ENCODE measurements at regions not wholly inside any gene's neighbourhood (a gene's known extent, or its start where the extent isn't known, plus 50 kb on each side); places are given as distances from the start of the nearest gene placed in this dataset.
"Not testable (repeated sequence)": the region's sequence is repeated elsewhere in the genome, so short reads cannot be mapped to it uniquely, and the experiment has no call there.

DNA sequence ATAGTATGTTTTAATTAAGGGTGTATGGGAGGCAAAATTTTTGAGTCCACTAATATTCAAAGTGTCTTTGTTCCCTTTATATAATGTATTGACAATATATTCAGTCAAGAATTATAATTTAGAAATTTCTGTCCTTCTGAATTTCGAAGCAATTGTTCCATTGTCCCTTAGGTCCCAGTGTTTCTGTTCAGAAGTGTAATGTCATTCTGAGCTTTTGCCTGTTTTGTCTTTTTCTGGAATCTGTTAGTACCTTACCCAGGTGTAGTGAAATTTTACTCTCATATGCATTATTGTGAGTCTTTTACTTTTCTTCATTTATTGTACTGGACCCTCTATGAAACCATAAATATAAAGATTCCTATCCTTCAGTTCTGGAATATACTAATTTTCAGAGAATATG, 505.7 kb upstream of the KIF2B start:
- DNase-seq = no peak

DNA sequence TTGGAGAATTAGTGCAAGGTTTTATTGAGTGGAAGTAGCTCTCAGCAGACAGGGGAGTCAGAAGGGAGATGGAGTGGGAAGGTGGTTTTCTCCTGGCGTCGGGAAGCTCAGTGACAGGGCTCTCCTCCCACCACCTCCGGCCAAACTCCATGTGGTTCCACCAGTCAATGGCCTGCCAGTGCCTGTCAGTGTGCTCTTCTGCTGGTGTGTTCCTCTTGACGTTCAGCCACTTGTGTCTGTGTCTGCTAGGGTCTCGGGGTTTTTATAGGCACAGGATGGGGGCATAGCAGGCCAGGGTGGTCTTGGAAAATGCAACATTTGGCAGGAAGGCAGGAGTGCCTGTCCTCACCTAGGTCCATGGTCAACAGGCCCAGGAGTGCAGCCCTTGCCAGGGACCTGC, 506.7 kb upstream of the KIF2B start:
- DNase-seq = no peak

DNA sequence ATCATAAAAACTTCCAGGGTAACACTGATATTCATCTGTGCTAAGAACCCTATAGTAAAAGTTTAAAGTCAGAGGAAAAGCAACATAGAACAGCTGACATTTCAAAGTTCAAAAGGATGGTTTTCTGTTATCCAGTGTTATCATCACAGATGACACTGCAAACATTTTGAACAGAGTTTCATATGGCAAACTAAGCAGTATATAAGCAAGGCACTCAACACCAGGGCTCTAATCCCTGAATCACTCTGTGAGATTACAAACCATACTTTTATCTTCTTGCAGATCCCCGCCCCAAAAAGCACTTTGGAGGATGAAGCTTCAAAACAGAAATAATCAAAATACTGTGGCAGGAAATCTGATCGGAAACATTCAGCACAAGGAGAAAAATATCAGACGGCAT, 508.2 kb upstream of the KIF2B start:
- DNase-seq = no peak

DNA sequence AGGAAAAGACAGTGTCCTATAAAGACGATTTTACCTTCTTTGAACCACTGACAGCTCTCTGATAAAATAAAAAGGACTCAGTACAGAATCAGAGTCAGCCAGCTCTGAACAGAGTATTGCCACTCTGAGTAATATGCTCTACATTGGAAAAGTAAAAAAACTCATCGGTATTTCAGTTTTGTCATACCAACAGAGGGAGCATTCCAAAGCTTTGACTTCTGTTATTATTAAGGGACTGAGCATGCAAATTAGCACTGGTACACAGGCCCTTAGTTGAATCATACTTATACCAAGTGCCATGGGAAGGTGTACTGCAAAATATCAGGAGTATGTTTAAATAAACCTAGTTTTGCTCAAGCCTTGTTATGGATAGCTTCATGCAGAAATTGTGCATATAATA, 509.0 kb upstream of the KIF2B start:
- DNase-seq = no peak

DNA sequence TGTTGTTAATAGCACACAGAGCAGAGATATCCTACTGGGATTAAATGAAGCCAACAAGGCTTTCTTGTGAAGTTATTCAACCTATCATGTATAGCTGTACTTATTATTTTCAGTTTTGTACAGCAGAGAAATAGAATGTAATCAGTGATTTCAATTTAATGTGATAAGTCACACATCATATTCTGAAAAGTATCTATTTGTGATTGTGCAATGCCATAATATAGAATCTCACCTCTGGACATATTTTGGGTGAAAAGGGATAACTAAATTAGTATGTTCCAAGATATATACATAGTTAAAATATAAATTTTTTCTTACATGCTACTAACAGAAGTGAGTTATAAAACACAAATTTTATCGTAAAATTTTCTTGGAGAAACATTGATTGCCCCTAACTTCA, 544.3 kb upstream of the KIF2B start:
- no peak for DNase-seq

DNA sequence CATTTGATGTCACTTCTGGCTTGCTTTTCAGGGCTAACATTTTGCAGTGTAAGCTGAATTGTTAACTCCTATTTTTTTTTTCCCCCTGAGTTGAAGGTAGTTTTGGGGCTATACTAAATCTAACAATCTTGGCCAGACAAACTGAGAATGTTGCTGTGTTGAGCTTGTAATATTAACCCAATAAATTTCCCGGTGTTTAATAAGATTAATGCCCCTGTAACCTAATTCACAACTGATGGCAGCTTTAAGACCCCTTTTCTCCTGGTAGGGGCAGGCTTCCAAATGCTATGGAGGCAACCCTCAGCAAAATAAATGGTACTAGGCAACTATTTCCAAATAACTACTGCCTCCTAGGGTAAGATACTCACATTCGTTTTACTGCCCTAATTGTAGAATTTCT, 549.6 kb upstream of the KIF2B start:
- no peak for DNase-seq

DNA sequence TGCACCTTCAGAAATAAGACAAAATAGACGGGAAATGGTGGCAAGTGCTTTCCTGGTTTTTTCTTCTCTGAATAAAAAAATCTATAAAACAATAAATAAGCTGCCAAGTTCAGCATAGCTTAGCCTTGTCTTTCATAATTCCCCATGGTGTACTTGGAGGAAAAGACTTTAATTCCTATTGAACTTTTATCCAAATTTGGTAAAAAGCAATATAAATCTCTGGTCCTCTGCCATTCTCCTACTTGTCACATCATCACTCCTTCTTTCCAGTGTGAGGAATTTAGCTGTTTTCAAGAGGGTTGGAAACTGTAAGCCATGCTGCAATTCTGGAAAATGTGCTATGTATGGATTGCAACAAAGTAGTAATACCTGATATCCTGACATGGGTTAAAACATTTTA, 551.8 kb upstream of the KIF2B start:
- DNase-seq = no peak

DNA sequence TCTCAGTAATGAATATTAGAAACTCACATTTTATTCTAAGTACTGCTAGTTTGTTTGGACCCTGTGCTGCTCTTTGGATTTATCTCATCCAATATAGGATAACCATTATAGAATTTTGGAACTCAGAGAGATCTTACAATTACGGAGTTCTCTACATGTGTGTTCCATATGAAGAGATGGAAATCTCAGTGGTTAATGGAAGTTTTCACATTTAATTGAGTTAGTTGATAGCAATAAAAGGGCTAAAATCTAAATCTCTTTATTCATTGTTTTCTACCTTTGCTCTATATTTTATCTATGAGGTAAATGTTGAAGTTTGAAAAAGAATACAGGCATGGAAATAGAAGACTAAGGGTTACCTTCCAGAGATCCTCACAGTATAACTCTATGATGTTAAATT, 558.0 kb upstream of the KIF2B start:
- no peak for DNase-seq

DNA sequence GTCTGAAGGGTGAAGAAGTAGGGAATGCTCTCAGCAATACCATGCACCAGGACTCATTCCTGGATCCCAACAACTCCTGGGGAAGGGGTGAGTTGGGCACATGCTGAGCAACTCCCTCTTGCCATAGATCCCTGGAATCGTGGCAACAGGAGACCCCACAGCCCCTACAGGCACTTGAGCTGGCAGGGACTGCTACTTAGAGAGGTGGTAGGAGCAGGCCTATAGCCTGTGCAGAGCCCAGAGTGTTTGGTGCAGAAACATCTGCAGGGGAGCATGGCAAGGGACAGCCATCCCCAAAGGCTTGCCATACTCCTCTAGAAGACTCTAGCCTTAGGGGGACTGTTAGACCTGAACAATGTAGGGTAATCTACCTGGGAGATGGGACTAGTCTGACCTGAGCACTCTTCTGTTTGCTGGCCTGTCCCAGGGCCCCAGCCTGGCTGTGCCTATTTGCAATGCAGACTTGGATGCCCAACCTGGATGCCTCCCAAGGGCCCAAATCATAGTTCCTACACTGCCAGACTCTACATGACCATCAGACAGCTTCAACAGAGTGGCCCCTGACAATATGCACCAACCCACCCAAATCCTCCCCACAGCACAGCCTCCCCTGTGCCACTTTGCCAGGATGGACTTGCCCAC, 568.6 kb upstream of the KIF2B start:
- no peak for DNase-seq

DNA sequence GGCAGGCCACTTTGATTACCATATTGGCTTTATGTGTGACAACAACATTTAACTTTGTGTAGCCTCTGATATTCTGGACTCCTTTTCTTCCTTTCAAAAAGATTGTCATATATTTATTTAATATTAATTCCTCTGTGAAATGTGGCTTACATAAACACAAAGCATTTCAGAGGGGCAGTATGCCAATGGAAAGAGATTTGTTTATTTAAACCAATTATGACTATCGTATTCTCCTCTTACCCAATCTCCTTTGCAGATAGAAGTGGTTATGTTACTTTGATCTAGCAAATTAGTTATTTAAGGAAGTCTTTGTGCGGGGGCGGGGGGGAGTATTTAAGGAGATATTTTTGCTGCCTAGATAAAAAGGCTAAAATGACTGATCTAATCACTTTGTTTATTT, 573.7 kb upstream of the KIF2B start:
- no peak for DNase-seq

DNA sequence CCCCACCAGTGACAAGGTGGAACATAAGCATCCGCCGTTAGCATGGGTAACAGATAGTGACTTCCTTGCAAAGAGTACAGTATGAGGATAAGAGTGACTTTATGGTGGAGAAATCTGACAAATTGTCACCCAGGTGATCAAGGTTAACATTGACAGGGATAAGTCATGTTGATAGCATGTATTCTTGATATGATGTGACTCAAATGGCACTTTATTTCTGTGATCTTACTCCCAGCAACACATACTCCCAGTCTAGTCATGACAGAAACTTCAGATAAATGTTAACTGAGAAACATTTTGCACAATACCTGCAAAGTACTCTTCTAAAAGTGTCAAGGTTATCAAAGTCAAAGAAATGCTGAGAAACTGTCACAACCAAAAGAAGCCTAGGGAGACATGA, 588.6 kb upstream of the KIF2B start:
- DNase-seq = no peak

DNA sequence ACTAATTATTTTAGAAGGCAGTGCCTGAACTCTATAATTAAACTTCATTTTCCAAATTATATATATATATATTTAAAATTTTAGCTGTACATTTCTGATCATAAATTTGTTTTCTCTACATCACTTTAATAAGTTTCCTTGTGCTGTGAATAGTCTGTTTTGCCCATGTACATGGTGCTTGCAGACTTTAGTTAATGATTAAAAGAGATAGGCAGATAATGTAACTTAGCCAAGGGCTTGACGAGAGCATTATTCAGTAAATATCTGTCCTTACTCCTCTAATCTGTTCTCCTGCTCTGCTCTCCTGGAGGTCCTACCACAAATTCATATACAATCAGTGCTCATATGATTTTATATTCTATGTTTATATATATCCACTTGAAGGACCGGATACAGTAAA, 595.2 kb upstream of the KIF2B start:
- no peak for DNase-seq

DNA sequence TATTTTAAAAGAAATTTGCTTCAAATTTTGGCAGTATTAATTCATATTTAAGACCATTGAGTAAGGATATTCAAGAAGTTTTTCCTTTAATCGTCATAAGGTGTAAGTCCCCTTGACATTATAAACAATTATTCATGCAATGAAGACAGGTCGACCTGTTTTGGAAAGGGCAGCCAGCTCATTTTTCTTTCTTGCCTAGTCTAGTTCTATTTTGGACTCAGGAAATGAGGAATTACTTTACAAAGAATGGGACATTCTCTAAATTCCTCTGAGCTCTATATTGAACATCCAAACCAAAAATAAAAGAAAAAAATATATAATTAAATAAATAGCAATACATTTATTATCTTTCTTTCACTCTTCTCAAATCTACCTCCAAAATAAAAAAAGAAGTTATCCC, 595.6 kb upstream of the KIF2B start:
- DNase-seq = no peak

DNA sequence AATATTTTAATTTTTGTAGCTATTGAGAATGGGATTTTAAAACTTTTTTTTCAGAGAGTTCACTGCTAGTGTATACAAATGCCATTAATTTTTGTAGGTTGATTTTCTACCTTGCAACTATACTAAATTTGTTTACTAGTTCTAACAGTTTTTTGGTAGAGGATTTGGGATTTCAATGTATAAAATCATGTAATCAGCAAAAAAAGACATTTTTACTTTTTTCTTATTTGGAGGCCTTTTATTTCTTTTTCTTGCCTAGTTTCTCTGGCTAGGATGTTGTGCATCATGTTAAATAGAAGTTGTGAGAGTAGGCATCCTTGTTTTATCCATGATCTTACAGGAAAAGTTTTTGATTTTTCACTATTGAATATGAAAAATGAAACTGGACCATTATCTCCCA, 602.9 kb upstream of the KIF2B start:
- no peak for DNase-seq

DNA sequence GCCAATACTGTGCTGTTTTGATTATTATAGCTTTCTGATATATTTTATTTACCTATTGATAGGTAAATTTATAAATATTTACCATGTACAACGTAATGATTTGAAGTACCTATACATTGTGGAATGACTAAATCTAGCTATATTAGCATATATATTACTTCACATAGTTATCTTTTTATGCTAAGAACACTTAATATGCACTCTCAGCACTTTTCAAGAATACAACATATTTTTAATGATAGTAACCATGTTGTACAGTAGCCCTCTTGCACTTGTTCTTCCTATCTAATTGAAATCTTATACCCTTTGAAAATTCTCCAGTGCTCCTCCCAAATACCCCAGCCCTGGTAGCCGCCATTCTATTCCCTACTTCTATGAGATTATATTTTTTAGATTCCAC, 604.0 kb upstream of the KIF2B start:
- no peak for DNase-seq

DNA sequence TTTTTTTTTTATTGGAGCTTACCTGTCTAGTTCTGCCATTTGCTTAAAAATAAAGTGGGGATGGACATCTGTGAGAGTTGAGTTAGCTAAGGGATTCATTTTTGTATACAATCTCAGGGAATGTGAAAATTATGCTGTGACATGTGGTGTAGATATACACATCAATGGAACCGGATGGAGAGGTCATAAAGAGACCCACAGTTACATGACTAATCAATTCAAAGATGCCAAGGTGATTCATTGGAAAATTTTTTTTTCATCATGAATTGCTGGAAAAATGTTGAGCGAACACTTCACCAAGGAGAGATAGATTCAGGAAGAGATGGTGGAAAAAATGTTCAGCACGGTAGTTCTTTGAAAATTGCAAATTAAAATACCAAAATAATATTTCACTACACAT, 605.4 kb upstream of the KIF2B start:
- no peak for DNase-seq

DNA sequence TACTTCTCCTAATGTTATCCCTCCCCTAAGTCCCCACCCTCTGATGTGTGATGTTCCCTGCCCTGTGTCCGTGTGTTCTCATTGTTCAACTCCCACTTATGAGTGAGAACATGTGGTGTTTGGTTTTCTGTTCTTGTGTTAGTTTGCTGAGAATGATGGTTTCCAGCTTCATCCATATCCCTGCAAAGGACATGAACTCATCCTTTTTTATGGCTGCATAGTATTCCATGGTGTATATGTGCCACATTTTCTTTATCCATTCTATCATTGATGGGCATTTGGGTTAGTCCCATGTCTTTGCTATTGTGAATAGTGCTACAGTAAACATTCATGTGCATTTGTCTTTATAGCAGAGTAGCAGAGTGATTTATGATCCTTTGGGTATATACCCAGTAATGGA, 613.8 kb upstream of the KIF2B start:
- not testable (repeated sequence) for DNase-seq

DNA sequence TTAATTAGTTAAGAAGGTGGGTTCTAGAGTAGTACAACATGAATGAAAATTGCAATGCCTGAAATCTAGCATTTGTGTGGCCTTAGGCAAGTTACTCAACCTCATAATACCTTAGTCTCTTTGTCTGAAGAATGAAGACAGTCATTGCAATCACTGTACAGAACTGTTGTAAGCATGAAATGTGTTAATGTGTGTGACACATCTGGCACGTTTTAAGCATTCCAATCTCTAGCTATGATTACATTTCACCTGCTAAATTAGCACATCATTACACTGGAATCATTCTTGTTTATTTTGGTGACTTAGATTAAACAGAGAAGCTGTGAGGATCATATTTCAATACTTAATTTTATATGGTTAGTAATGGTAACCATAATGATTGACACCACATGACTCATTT, 629.7 kb upstream of the KIF2B start:
- no peak for DNase-seq

DNA sequence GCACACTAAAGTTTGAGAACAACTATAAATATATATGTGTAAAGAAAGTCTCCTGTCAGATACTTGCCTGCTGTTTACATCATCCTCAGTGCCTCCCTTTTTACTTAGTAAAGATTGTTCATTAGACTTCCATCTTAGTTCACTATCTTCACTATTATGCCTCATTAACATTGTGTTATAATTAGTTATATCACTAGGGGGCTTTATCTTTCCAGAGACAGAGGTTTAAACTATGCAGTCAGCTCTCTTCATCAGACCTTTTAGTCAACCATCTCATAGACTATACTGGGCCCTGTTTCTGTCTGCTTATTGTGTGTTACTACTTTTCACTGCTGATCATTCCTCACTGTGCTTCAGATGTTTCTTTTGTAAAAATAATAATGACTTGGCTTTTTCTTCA, 630.8 kb upstream of the KIF2B start:
- no peak for DNase-seq

DNA sequence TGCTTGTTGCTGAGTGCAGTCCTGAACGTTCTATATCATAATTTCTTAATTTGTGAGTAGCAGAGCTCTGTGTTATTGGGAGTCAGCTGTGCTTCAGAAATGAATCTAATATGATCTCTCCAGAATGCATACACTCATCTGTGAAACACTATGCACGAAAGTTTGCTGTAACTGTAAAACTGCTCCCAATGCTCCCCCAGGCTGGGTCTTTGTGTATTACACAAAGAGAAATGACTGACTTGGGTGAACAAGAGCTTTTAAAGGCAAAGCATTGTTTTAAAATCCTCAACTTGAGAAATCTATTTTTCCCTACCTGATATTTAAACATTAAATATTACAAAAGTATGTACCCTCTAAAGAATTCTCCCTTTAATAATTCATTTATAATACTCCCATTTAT, 636.7 kb upstream of the KIF2B start:
- no peak for DNase-seq

DNA sequence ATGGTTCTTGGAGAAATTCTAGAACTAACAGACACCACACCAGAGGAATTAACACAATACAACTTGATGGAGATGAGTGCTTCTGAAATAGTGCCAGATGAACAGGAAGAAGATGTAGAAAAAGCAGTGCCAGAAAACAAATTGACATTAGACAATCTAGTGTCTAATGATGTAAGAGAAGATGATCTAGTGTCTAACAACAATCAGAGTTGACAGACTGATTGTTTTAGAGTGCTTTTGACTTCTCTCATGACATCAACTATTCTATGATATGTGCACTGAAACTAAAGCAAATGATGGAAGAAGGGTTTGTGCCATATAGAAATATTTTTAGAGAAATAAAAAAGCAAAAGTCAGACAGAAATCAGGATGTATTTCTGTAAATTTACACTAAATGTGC, 646.1 kb upstream of the KIF2B start:
- no peak for DNase-seq

DNA sequence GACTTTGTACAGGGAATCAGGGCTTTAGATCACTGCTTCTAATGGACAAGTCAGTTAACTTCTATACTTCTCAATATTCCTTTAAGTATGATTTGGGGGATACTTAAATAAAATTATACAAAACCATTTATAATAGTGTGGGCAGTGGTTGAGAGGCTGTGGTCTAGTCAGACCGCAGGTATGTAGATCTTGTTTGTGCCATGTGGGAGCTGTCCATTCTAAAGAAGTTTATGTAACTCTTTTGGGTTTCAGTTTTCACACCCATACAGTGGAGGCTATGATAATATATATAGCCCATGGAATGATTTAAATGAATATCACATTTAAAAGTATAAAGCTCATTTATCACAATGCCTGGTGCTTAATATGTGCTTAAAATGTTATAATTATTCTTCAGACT, 654.3 kb upstream of the KIF2B start:
- no peak for DNase-seq

DNA sequence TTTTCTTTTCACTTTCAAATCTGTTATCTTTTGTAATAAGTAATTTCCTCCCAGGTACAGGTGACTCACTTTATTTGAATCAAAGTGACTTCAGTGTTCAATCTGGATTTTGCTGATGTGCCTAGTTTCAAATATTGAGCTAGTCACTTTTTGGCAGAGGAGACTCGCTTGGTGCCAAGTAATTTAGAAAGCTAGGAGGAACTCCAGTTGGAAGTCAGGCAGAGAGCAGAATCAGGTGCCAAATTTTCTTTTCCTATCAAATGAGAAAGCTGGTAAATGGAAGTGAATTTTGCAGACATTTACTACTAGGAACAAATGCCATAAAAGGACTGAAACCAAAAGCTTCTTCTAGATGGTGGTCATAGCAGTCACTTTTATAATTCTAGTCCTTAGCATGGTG, 656.0 kb upstream of the KIF2B start:
- no peak for DNase-seq

DNA sequence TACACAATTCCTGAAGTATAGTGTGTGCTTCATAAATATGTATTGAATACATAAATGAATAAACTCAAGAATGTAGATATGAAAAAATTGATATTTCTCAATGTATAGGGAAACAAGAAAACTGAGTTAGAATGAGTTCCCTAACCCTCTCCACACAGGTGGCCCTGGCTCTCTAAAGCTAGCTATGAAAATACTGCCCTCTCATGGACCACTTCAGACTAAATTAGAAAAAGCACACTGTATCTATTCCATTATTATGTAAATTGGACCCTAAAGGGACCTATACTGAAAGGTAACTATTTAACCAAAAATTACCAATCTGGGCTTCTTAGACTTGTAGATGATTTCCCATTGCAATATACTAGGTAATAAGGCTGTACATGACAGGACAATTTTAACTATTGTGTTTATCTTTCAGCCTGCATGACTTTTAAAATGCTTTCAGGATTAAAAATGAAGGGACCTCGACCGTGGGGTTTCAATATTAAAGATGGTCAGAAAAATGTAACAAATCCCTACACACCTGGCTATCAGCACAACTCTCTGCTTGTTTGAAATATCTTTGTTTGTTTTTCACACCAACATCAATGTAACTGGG, 672.5 kb upstream of the KIF2B start:
- DNase-seq = no peak

DNA sequence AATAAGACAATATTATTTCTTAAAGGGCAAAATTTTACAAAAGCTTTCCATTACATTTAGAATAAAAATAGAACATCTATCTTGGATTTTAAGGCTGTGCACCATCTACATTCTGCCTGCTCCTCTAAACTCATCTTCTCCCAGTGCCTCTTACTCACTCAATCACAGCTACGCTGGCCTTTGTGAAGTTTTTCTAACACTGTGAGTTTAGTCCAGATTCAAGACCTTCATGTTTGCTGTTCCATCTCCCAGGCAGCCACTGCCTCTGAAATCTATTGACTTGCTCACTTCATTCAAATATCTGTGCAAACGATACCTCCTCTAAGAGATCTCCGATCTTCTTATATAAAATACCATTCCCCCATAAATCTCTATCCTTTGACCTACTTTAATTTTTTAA, 673.4 kb upstream of the KIF2B start:
- no peak for DNase-seq

DNA sequence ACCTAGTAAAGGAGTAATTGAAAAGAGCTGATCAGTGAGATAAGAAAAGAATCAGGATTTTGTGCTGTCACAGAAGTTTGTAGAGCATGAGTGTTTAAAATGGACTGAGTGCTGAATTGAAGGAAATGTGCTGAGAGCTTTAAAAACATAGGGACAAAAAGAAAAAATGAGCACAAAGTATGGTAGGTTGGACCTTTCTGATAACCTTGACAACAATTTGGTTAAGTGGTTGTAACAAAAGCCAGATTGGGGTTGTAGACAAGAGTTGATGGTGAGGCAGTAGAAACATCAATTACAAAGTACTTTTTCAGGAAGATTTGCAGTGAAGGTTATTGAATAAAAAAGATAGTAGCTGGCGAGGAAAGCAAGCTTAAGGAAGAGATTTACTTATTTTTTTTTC, 674.7 kb upstream of the KIF2B start:
- DNase-seq = no peak

Data from activated CD4-positive, alpha-beta T cell treated with anti-CD3 and anti-CD28 coated beads for 48 hours (primary cell).